Fibroblast of lung (primary cell): ENCODE measurements at regions not wholly inside any gene's neighbourhood (a gene's known extent, or its start where the extent isn't known, plus 50 kb on each side); places are given as distances from the start of the nearest gene placed in this dataset.

Experiments
- EZH2 ChIP-seq: IDR thresholded peaks from 2 replicates; pipeline ENCODE4 v1.5.1; 2012; ENCODE audit warnings: low read length, control low read depth, mild to moderate bottlenecking; ENCODE audit errors: missing control alignments
- TF ChIP-seq, protein P1 (sequence below), 2 donors: IDR thresholded peaks in 1 of 2; conservative IDR thresholded peaks in 1 of 2; 1 replicate in 1 of 2; 2 replicates in 1 of 2; pipeline ENCODE4 v1.5.1; 2011 to 2012; ENCODE audit warnings: low read length in 2 of 2, control low read depth in 1 of 2, inconsistent platforms in 1 of 2, low read depth in 1 of 2, mild to moderate bottlenecking in 1 of 2

DNA sequence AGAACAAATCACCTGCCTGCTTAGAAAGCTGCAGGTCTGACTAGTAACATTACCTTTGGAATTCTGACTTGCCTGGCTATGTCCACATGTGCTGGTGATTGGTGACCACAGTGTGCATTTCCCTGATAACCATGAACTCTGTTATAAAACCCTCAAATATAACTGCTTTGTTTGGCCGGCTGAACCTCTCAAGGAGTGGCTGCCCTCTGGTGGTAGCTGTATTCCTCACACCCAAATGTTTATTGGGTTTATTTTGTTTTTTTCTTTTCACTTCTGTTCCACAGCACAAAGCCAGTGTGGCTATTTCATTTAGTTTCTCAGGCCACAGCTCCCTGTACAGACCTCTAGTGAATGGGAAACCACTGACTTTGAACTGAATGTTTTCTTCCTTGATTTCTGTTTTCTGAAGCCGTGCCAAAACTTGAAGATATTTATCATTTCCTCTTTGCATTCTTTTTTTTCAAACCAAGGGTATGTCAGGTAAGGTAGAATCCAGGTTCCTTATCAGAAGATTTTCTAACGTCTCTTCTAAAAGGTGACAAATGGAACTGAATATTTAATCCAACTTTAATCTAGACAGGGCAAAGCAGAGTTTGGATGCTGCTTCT, 549.0 kb upstream of the VRK2 start:
- TF ChIP-seq, protein P1, sequence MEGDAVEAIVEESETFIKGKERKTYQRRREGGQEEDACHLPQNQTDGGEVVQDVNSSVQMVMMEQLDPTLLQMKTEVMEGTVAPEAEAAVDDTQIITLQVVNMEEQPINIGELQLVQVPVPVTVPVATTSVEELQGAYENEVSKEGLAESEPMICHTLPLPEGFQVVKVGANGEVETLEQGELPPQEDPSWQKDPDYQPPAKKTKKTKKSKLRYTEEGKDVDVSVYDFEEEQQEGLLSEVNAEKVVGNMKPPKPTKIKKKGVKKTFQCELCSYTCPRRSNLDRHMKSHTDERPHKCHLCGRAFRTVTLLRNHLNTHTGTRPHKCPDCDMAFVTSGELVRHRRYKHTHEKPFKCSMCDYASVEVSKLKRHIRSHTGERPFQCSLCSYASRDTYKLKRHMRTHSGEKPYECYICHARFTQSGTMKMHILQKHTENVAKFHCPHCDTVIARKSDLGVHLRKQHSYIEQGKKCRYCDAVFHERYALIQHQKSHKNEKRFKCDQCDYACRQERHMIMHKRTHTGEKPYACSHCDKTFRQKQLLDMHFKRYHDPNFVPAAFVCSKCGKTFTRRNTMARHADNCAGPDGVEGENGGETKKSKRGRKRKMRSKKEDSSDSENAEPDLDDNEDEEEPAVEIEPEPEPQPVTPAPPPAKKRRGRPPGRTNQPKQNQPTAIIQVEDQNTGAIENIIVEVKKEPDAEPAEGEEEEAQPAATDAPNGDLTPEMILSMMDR (conservative IDR thresholded peaks at IDR 0.05 in 1 of 2, IDR thresholded peaks at IDR 0.05 in 1 of 2; ENCODE audit: low read depth in 1 of 2, low read length in 2 of 2) = peak; percentile 67 to 85
- TF ChIP-seq EZH2 = no peak
